ENCODE measurements at regions not wholly inside any gene's neighbourhood (a gene's known extent, or its start where the extent isn't known, plus 50 kb on each side); places are given as distances from the start of the nearest gene placed in this dataset.

GRCh38 chr2:53436882-53437281, 330.7 kb upstream of the CHAC2 start:
- Histone ChIP-seq H3K36me3 (no peaks in the 10 kb centered on the region), H3K27ac (no peak overlapping the region), H3K4me1 (no peaks in the 10 kb centered on the region), H3K4me3 (no peak overlapping the region), H3K27me3 (no peaks in the 10 kb centered on the region), H3K9me3 (no peaks in the 10 kb centered on the region)
- DNase-seq, result no peak
- intact Hi-C loops (cut with DNase I; ENCODE audit: low total_unique reads), result no loop called here
- TF ChIP-seq CTCF (IDR thresholded peaks at IDR 0.05), result no peak

- Histone ChIP-seq H3K4me3 (no peak overlapping the region), H3K36me3 (no peaks in the 10 kb centered on the region), H3K27ac (no peak overlapping the region), H3K9me3 (no peaks in the 10 kb centered on the region), H3K4me1 (no peaks in the 10 kb centered on the region), H3K27me3 (no peaks in the 10 kb centered on the region)
- intact Hi-C loops (cut with DNase I; ENCODE audit: low total_unique reads), result no loop called here
- no peak for TF ChIP-seq CTCF (IDR thresholded peaks at IDR 0.05)
- DNase-seq, result no peak
Observed at GRCh38 chr2:53435610-53436009, 332.0 kb upstream of the CHAC2 start.

GRCh38 chr2:53434466-53434865, 333.1 kb upstream of the CHAC2 start:
- no peak overlapping the region for H3K27ac ChIP-seq
- H3K9me3 ChIP-seq, result no peaks in the 10 kb centered on the region
- no peaks in the 10 kb centered on the region for H3K4me1 ChIP-seq
- intact Hi-C loops (cut with DNase I; ENCODE audit: low total_unique reads), result no loop called here
- TF ChIP-seq CTCF (IDR thresholded peaks at IDR 0.05), result no peak
- H3K36me3 ChIP-seq, result no peaks in the 10 kb centered on the region
- no peak for DNase-seq
- no peaks in the 10 kb centered on the region for H3K27me3 ChIP-seq
- no peak overlapping the region for H3K4me3 ChIP-seq

- Histone ChIP-seq H3K27ac (no peak overlapping the region), H3K36me3 (no peaks in the 10 kb centered on the region), H3K27me3 (no peaks in the 10 kb centered on the region), H3K4me3 (no peak overlapping the region), H3K9me3 (no peaks in the 10 kb centered on the region), H3K4me1 (no peaks in the 10 kb centered on the region)
- no peak for TF ChIP-seq CTCF (IDR thresholded peaks at IDR 0.05)
- DNase-seq, result no peak
- intact Hi-C loops (cut with DNase I; ENCODE audit: low total_unique reads), result no loop called here
Observed at GRCh38 chr2:53432936-53433335, 334.7 kb upstream of the CHAC2 start.

GRCh38 chr2:53429901-53430300, 337.7 kb upstream of the CHAC2 start:
- no peaks in the 10 kb centered on the region for H3K27me3 ChIP-seq
- intact Hi-C loops (cut with DNase I; ENCODE audit: low total_unique reads), result no loop called here
- no peaks in the 10 kb centered on the region for H3K4me1 ChIP-seq
- DNase-seq, result no peak
- no peaks in the 10 kb centered on the region for H3K9me3 ChIP-seq
- no peaks in the 10 kb centered on the region for H3K36me3 ChIP-seq
- H3K4me3 ChIP-seq, result no peak overlapping the region
- no peak for TF ChIP-seq CTCF (IDR thresholded peaks at IDR 0.05)
- H3K27ac ChIP-seq, result no peak overlapping the region

GRCh38 chr2:53424902-53425301, 342.7 kb upstream of the CHAC2 start:
- DNase-seq, result no peak
- H3K27me3 ChIP-seq, result no peaks in the 10 kb centered on the region
- no peak for TF ChIP-seq CTCF (IDR thresholded peaks at IDR 0.05)
- no peaks in the 10 kb centered on the region for H3K9me3 ChIP-seq
- H3K4me1 ChIP-seq, result no peaks in the 10 kb centered on the region
- intact Hi-C loops (cut with DNase I; ENCODE audit: low total_unique reads), result no loop called here
- no peak overlapping the region for H3K27ac ChIP-seq
- no peak overlapping the region for H3K4me3 ChIP-seq
- no peaks in the 10 kb centered on the region for H3K36me3 ChIP-seq
